HG03066 (cell line): ENCODE measurements at regions not wholly inside any gene's neighbourhood (a gene's known extent, or its start where the extent isn't known, plus 50 kb on each side); places are given as distances from the start of the nearest gene placed in this dataset.
A peak's percentile ranks its signal among the peaks of the same experiment; 100 is the strongest.

Source experiments
- ATAC-seq: cut with Tn5 transposase; IDR thresholded peaks from one replicate; pipeline ENCODE4 v1.9.1; 2021; ENCODE audit warnings: low read depth; ENCODE audit not compliant: unreplicated experiment

DNA sequence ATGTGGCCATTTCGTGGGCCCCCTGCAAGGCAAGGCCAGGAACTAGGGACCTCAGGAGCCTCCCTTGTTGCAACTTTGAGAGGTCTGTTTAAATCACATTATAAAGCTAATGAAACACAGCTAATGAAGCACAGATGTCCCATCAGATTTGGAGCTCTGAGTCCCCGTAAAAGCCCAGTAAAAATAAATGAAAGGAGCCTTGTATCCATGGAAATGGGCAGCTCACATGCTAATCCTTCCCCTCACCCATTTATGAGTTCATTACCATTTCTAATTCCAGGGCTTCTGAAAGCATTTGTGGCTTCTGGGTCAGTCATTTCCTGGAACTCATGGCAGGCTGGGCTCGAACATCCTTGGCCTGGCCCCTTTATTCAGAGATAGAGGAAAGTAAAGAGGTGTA is 274.8 kb downstream of the SS18 start:
- ATAC-seq = no peak

- ATAC-seq = peak; percentile 92
These were observed 275.5 kb downstream of the SS18 start for GRCh38 chr18:25814841-25815458.

GRCh38 chr18:25813110-25813509 is 277.3 kb downstream of the SS18 start:
- no peak for ATAC-seq

GRCh38 chr18:25810736-25811135 is 279.7 kb downstream of the SS18 start:
- no peak for ATAC-seq

- ATAC-seq = no peak
These were observed 284.5 kb downstream of the SS18 start for GRCh38 chr18:25805939-25806338.

DNA sequence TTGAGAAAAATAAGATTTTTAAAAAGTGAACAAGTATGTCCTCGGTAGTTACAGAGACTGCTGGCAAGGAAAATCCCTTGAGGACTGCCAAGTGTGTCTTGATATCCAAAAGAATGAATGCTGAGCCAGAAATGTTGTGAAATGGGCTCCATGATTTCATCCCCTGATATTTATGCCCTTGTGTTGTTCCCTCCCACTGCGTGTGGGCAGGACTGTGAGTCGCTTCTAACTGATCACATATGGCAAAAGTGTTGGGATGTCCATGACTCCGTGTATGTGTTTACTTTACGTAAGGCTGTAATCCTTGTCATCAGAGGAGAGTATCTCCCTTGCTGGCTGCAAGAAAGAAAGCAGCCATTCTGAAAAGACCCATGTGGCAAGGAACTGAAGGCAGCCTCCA is 285.1 kb downstream of the SS18 start:
- ATAC-seq = no peak

DNA sequence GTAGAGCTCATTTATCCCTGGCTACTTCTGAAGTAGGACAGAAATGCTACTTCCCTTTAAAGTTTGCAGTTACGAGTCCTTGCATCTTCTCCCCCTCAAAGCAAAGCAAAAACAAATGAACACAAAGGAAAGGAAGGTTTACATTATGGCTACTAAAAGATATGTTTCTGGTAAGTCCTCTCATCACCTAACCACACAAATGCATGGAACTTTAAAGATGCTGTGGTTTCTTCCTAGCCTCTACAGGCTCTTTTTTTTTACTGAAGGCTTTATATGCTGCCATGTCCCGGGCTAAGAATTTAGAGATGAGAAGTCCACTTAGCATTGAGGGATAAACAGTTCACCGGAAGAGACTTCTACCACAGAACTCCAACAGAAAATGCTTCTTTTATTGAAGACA is 291.2 kb downstream of the SS18 start:
- ATAC-seq = no peak

DNA sequence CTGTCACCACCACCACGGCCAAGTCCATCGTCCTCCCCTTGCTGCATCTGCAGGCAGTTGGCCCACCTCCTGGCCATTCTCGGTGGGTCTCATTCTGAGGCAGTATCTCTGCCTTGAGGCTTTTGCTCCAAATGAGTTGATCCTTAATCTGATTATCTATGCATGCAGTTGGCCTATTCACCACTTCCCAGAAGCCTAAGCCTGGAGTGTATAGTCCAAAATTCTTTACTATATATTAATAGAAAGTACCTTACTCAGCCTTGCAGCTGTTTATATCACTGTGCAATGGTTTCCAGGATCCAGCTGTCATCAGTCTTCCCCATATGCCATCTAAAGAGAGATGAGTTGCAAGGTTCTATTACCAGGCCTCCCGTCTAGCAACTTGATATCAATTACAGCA is 292.4 kb downstream of the SS18 start:
- no peak for ATAC-seq

- no peak for ATAC-seq
These were observed 295.2 kb downstream of the SS18 start for GRCh38 chr18:25795213-25795612.

DNA sequence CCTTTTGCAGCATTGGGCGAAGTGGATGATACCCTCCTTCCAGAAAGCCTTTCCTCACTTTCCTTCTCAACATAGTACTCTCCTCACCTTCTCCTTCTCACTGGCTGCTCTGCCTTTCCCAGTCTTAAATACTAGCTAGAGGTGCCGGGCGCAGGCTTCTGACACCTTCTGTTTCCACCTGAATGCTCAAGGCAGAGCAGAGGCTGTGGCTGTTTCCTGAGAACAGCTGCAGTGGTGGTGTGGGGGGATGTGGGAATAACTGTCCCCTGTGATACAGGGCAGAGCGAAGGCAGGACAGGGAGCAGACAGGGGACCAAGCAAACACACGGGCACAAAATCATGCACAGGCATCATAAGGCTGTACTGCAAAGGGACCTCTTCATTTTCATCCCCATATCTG is 303.1 kb downstream of the SS18 start:
- no peak for ATAC-seq

- ATAC-seq = no peak
These were observed 303.7 kb downstream of the SS18 start for GRCh38 chr18:25786758-25787157.

GRCh38 chr18:25780105-25780504 is 310.3 kb downstream of the SS18 start:
- no peak for ATAC-seq

- no peak for ATAC-seq
These were observed 318.6 kb downstream of the SS18 start for GRCh38 chr18:25771796-25772195.

GRCh38 chr18:25764777-25765176 is 325.6 kb downstream of the SS18 start:
- no peak for ATAC-seq

- ATAC-seq = no peak
These were observed 331.3 kb downstream of the SS18 start for GRCh38 chr18:25759111-25759510.

- no peak for ATAC-seq
These were observed 346.7 kb downstream of the SS18 start for GRCh38 chr18:25743646-25744151.

DNA sequence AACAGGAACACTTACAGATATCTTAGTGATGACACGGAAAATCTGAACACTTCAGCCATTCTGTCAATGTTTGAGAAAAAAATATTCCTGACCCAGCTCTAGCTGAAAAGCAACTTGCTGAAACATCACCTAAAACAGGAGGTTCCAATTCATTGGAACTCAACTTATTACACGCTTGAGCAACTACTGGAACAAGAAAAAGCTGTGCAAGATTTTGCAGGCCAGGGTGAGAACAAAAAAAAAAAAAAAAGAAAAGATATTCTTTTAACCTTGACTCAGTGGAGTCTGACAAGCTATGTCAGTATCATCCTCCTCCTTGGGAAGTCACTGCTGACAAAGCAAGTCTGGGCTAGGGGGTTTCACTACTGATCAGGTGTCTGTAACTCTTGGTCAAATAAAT is 351.0 kb downstream of the SS18 start:
- no peak for ATAC-seq

- no peak for ATAC-seq
These were observed 352.6 kb downstream of the SS18 start for GRCh38 chr18:25737710-25738311.

- ATAC-seq = no peak
These were observed 353.9 kb downstream of the SS18 start for GRCh38 chr18:25736516-25736915.

DNA sequence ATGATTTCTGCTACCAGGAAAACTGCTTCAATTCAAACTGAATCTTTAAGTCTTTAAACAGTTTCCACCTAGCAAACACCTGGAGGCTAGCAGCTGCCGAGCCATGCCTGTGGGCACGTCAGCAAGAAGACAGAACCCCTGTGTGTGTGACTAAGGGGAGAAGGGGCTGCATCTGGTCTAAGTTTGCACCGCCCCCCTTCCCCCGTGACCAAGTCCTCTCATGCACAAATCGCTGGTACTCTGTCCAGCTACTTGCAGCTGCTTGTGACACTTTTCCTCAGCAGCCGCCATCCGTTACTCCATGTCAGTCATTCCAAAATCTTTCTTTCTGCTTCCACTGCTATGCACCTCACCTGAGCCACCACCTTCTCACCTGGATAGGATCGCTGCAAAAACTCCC is 355.0 kb downstream of the SS18 start:
- ATAC-seq = no peak

- no peak for ATAC-seq
These were observed 356.1 kb downstream of the SS18 start for GRCh38 chr18:25734336-25734735.

GRCh38 chr18:25732862-25733261 is 357.6 kb downstream of the SS18 start:
- no peak for ATAC-seq

- ATAC-seq = no peak
These were observed 361.3 kb downstream of the SS18 start for GRCh38 chr18:25729072-25729471.
